ENCODE measurements at regions not wholly inside any gene's neighbourhood (a gene's known extent, or its start where the extent isn't known, plus 50 kb on each side); places are given as distances from the start of the nearest gene placed in this dataset.

GRCh38 chr18:75785834-75786233 lies 358.3 kb upstream of the SMIM21 start:
- no peak for DNase-seq

GRCh38 chr18:75785206-75785605 lies 357.7 kb upstream of the SMIM21 start:
- no peak for DNase-seq

- no peak for DNase-seq
Observed at GRCh38 chr18:75784390-75784789, 356.9 kb upstream of the SMIM21 start.

- DNase-seq: no peak
Observed at GRCh38 chr18:75783566-75784281, 356.2 kb upstream of the SMIM21 start.

GRCh38 chr18:75782826-75783225 lies 355.3 kb upstream of the SMIM21 start:
- DNase-seq: no peak

GRCh38 chr18:75782204-75782603 lies 354.7 kb upstream of the SMIM21 start:
- no peak for DNase-seq

GRCh38 chr18:75779910-75780309 lies 352.4 kb upstream of the SMIM21 start:
- DNase-seq: no peak

GRCh38 chr18:75779450-75779849 lies 351.9 kb upstream of the SMIM21 start:
- DNase-seq: no peak

- DNase-seq: no peak
Observed at GRCh38 chr18:75777630-75778029, 350.1 kb upstream of the SMIM21 start.

GRCh38 chr18:75775121-75775520 lies 347.6 kb upstream of the SMIM21 start:
- no peak for DNase-seq

- no peak for DNase-seq
Observed at GRCh38 chr18:75773618-75774017, 346.1 kb upstream of the SMIM21 start.

- DNase-seq: no peak
Observed at GRCh38 chr18:75762758-75763157, 335.3 kb upstream of the SMIM21 start.

- no peak for DNase-seq
Observed at GRCh38 chr18:75760208-75760607, 332.7 kb upstream of the SMIM21 start.

- DNase-seq: no peak
Observed at GRCh38 chr18:75757951-75758350, 330.4 kb upstream of the SMIM21 start.

GRCh38 chr18:75754433-75754832 lies 326.9 kb upstream of the SMIM21 start:
- no peak for DNase-seq

GRCh38 chr18:75753753-75754152 lies 326.2 kb upstream of the SMIM21 start:
- no peak for DNase-seq

- DNase-seq: no peak
Observed at GRCh38 chr18:75752740-75753263, 325.3 kb upstream of the SMIM21 start.

- no peak for DNase-seq
Observed at GRCh38 chr18:75745147-75745546, 317.6 kb upstream of the SMIM21 start.

GRCh38 chr18:75742516-75742915 lies 315.0 kb upstream of the SMIM21 start:
- DNase-seq: no peak

- no peak for DNase-seq
Observed at GRCh38 chr18:75739682-75740081, 312.2 kb upstream of the SMIM21 start.

GRCh38 chr18:75735291-75735690 lies 307.8 kb upstream of the SMIM21 start:
- no peak for DNase-seq

GRCh38 chr18:75730249-75730648 lies 302.7 kb upstream of the SMIM21 start:
- DNase-seq: no peak

- DNase-seq: no peak
Observed at GRCh38 chr18:75728621-75729020, 301.1 kb upstream of the SMIM21 start.

GRCh38 chr18:75727456-75727855 lies 300.0 kb upstream of the SMIM21 start:
- peak; percentile 12 for DNase-seq
